Lung (tissue), 11 donors: ENCODE measurements at regions not wholly inside any gene's neighbourhood (a gene's known extent, or its start where the extent isn't known, plus 50 kb on each side); places are given as distances from the start of the nearest gene placed in this dataset.

Source experiments
- ATAC-seq: fragments of 200-7000 bp; cut with Tn5 transposase; one replicate; pipeline ENCODE4 v1.9.1; 2020; ENCODE audit warnings: moderate number of reproducible peaks; ENCODE audit not compliant: insufficient read depth, low FRiP score
- DNase-seq, 3 donors: peaks; one replicate each; pipeline ENCODE4 v3.0.0-alpha.2; 2013 to 2017
- H3K27ac ChIP-seq, 2 donors: one replicate each; pipeline ENCODE4 v1.5.1; 2013; ENCODE audit warnings: mild to moderate bottlenecking in 2 of 2, moderate library complexity in 2 of 2, control low read depth in 1 of 2, inconsistent platforms in 1 of 2, low read depth in 1 of 2, low read length in 1 of 2
- H3K27me3 ChIP-seq, 3 donors: one replicate each; pipeline ENCODE4 v1.5.1; 2013; ENCODE audit warnings: low read length in 2 of 3; ENCODE audit not compliant: control insufficient read depth in 3 of 3, insufficient read depth in 3 of 3
- H3K36me3 ChIP-seq, 4 donors: one replicate each; pipeline ENCODE4 v1.5.1; 2013; ENCODE audit warnings: low read length in 4 of 4, mild to moderate bottlenecking in 1 of 4, moderate library complexity in 1 of 4; ENCODE audit not compliant: control insufficient read depth in 4 of 4, insufficient read depth in 4 of 4
- H3K4me1 ChIP-seq, 5 donors: one replicate each; pipeline ENCODE4 v1.5.1; 2013; ENCODE audit warnings: low read length in 5 of 5, mild to moderate bottlenecking in 2 of 5, moderate library complexity in 1 of 5; ENCODE audit not compliant: control insufficient read depth in 5 of 5, insufficient read depth in 5 of 5
- H3K4me3 ChIP-seq: one replicate; pipeline ENCODE4 v1.5.1; 2013; ENCODE audit warnings: mild to moderate bottlenecking, control low read depth, moderate library complexity
- H3K9ac ChIP-seq, 2 donors: one replicate each; pipeline ENCODE4 v1.5.1; 2013; ENCODE audit warnings: low read length in 2 of 2, control low read depth in 1 of 2; ENCODE audit not compliant: insufficient read depth in 1 of 2
- H3K9me3 ChIP-seq, 4 donors: one replicate each; pipeline ENCODE4 v1.5.1; 2013; ENCODE audit warnings: low read length in 3 of 4, mild to moderate bottlenecking in 1 of 4, moderate library complexity in 1 of 4; ENCODE audit not compliant: control insufficient read depth in 4 of 4, insufficient read depth in 3 of 4
- CTCF ChIP-seq: IDR thresholded peaks from 2 replicates; pipeline ENCODE4 v1.5.1; 2012; ENCODE audit warnings: mild to moderate bottlenecking; ENCODE audit errors: control extremely low read depth, extremely low read depth
- WGBS, 2 donors: extraction: QIAGEN DNeasy Blood & Tissue Kit; methylation state at CpG; one replicate each; pipeline ENCODE4 v1.1.7; 2013; 5-methylcytosine and 5-hydroxymethylcytosine counted together
- donor health status: control.
- donor health status: control.
- donor health status: Bipolar disorder and iron deficiency.
- donor health status: healthy.
- donor health status: DM: yes; HTN: yes; CAD: no.

- ATAC-seq (no peak), DNase-seq (no peak)
- Histone ChIP-seq H3K9me3 (no peaks in the 10 kb centered on the region), H3K36me3 (no peaks in the 10 kb centered on the region), H3K27me3 (no peaks in the 10 kb centered on the region), H3K9ac (no peak overlapping the region), H3K27ac (no peak overlapping the region), H3K4me3 (no peak overlapping the region), H3K4me1 (no peaks in the 10 kb centered on the region)
- WGBS, 2 donors, result 83 to 94% methylated on average over 3 of the region's 3 CpGs
- TF ChIP-seq CTCF, result no peak
Observed at GRCh38 chr4:14893713-14894112, 108.6 kb upstream of the CPEB2 start.

- H3K27me3 ChIP-seq, result no peaks in the 10 kb centered on the region
- no peak for DNase-seq
- H3K27ac ChIP-seq, result no peak overlapping the region
- no peak overlapping the region for H3K9ac ChIP-seq
- H3K36me3 ChIP-seq, result no peaks in the 10 kb centered on the region
- no peaks in the 10 kb centered on the region for H3K4me1 ChIP-seq
- 77 to 82% methylated on average over 1 of the region's 1 CpG for WGBS, 2 donors
- no peak for ATAC-seq
- no peak overlapping the region for H3K4me3 ChIP-seq
- no peaks in the 10 kb centered on the region for H3K9me3 ChIP-seq
- no peak for TF ChIP-seq CTCF
Observed at GRCh38 chr4:14894392-14895292, 107.6 kb upstream of the CPEB2 start.

- no peak for DNase-seq
- Histone ChIP-seq H3K4me3 (no peak overlapping the region), H3K4me1 (no peaks in the 10 kb centered on the region), H3K36me3 (no peaks in the 10 kb centered on the region), H3K27me3 (no peaks in the 10 kb centered on the region), H3K9ac (no peak overlapping the region), H3K27ac (no peak overlapping the region), H3K9me3 (no peaks in the 10 kb centered on the region)
- ATAC-seq, result no peak
- TF ChIP-seq CTCF, result no peak
- 91 to 92% methylated on average over 2 of the region's 2 CpGs for WGBS, 2 donors
Observed at GRCh38 chr4:14896656-14897175, 105.6 kb upstream of the CPEB2 start.
